PC-9 (cell line): ENCODE measurements at regions not wholly inside any gene's neighbourhood (a gene's known extent, or its start where the extent isn't known, plus 50 kb on each side); places are given as distances from the start of the nearest gene placed in this dataset.

Source experiments
- BruUV-seq: library from RNA; stranded (reverse); fragments of 400-500 nt; replicated peaks from 2 replicates; lab custom pipeline; 2021; lab: Mats Ljungman, UMichigan
- CTCF ChIA-PET: fragments of 300-600 bp; sonication (Branson Sonifier 250); formaldehyde crosslinking; loops from one replicate; lab custom pipeline; 2022; ENCODE audit warnings: antibody characterized with exemption; lab: Charles Lee
- POLR2A ChIA-PET: fragments of 300-600 bp; sonication (Branson Sonifier 250); formaldehyde crosslinking; loops from one replicate; lab custom pipeline; 2022; ENCODE audit warnings: antibody characterized with exemption; ENCODE audit not compliant: unreplicated experiment; lab: Charles Lee
- DNase-seq, 2 experiments: peaks; one replicate each; pipeline versions ENCODE4 v3.0.0 to v3.0.0-alpha.2; 2015 to 2022; ENCODE audit warnings: mixed read lengths in 1 of 2
- H2AFZ ChIP-seq: fragments of 200-600 bp; sonication (generic); 2 replicates; pipeline ENCODE4 v1.8.1; 2017; ENCODE audit warnings: antibody characterized with exemption
- H3F3A ChIP-seq: fragments of 200-600 bp; sonication (generic); 2 replicates; pipeline ENCODE4 v1.8.1; 2017; ENCODE audit warnings: antibody characterized with exemption, mild to moderate bottlenecking, low read depth; ENCODE audit not compliant: insufficient read depth
- H3K27ac ChIP-seq: fragments of 200-600 bp; sonication (generic); 2 replicates; pipeline ENCODE4 v1.6.1; 2016; ENCODE audit warnings: mixed run types
- H3K27me3 ChIP-seq: fragments of 200-600 bp; sonication (generic); 2 replicates; pipeline ENCODE4 v1.6.1; 2016; ENCODE audit warnings: low read depth, mixed run types; ENCODE audit not compliant: insufficient read depth
- H3K36me3 ChIP-seq: fragments of 200-600 bp; sonication (generic); 2 replicates; pipeline ENCODE4 v1.6.1; 2016; ENCODE audit warnings: low read depth, mixed run types
- H3K4me1 ChIP-seq: fragments of 200-600 bp; sonication (generic); replicated peaks from 2 replicates; pipeline ENCODE4 v1.6.1; 2016; ENCODE audit warnings: mixed run types; ENCODE audit not compliant: insufficient read depth
- H3K4me2 ChIP-seq: fragments of 200-600 bp; sonication (generic); 2 replicates; pipeline ENCODE4 v1.6.1; 2017; ENCODE audit warnings: mixed run types
- H3K4me3 ChIP-seq: fragments of 200-600 bp; sonication (generic); 2 replicates; pipeline ENCODE4 v1.6.1; 2016; ENCODE audit warnings: mixed run types
- H3K79me2 ChIP-seq: fragments of 200-600 bp; sonication (generic); 2 replicates; pipeline ENCODE4 v1.6.1; 2017; ENCODE audit warnings: low read depth, mixed run types
- H3K9me2 ChIP-seq: fragments of 200-600 bp; sonication (generic); 2 replicates; pipeline ENCODE4 v1.8.1; 2017; ENCODE audit warnings: mild to moderate bottlenecking; ENCODE audit not compliant: insufficient read depth
- H3K9me3 ChIP-seq: fragments of 200-600 bp; sonication (generic); 2 replicates; pipeline ENCODE4 v1.8.1; 2016; ENCODE audit warnings: low read depth; ENCODE audit not compliant: insufficient read depth
- H4K20me1 ChIP-seq: fragments of 200-600 bp; sonication (generic); 2 replicates; pipeline ENCODE4 v1.8.1; 2017; ENCODE audit not compliant: insufficient read depth
- EZH2 ChIP-seq: fragments of 200-600 bp; sonication (generic); IDR thresholded peaks from 2 replicates; pipeline ENCODE4 v1.8.0; 2017; ENCODE audit warnings: antibody characterized with exemption, low read depth
- intact Hi-C: fragments of 100-400 bp; cut with micrococcal nuclease; formaldehyde crosslinking; loops from one replicate; pipeline ENCODE4 v1.10.0; 2022; ENCODE audit not compliant: unreplicated experiment
- TF ChIP-seq, protein P1 (sequence below): fragments of 200-600 bp; sonication (generic); conservative IDR thresholded peaks from 2 replicates; pipeline ENCODE4 v1.6.1; 2017; ENCODE audit warnings: mixed run types, antibody characterized with exemption, mild to moderate bottlenecking, moderate library complexity

DNA sequence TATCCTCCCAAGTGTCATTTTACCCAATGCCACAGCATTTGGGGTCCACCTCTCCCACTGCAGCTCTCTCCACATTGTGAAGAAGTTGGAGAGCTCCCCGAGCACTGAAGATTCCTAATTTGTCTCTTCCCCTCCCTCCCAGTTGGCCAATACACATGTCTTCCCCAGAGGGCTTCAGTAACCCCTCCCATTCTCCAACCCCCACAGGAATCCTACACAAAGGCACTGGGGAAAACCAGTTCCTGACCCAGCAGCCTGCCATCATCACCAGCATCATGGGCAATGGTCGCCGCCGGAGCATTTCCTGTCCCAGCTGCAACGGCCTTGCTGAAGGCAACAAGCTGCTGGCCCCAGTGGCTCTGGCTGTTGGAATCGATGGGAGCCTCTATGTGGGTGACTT, 87.3 kb upstream of the WWC1 start:
- ChIA-PET POLR2A (no interaction called here), CTCF (no interaction called here)
- intact Hi-C loops, result no loop called here
- Histone ChIP-seq H3K9me3 (no peaks in the 10 kb centered on the region), H2AFZ (no peak overlapping the region), H4K20me1 (no peaks in the 10 kb centered on the region), H3K27ac (no peak overlapping the region), H3F3A (no peaks in the 10 kb centered on the region), H3K4me3 (no peak overlapping the region), H3K4me2 (no peak overlapping the region), H3K36me3 (no peaks in the 10 kb centered on the region), H3K9me2 (no peaks in the 10 kb centered on the region), H3K4me1 (no peaks in the 10 kb centered on the region), H3K79me2 (no peaks in the 10 kb centered on the region), H3K27me3 (peaks cover 84% of the 10 kb centered on the region)
- TF ChIP-seq, protein P1, sequence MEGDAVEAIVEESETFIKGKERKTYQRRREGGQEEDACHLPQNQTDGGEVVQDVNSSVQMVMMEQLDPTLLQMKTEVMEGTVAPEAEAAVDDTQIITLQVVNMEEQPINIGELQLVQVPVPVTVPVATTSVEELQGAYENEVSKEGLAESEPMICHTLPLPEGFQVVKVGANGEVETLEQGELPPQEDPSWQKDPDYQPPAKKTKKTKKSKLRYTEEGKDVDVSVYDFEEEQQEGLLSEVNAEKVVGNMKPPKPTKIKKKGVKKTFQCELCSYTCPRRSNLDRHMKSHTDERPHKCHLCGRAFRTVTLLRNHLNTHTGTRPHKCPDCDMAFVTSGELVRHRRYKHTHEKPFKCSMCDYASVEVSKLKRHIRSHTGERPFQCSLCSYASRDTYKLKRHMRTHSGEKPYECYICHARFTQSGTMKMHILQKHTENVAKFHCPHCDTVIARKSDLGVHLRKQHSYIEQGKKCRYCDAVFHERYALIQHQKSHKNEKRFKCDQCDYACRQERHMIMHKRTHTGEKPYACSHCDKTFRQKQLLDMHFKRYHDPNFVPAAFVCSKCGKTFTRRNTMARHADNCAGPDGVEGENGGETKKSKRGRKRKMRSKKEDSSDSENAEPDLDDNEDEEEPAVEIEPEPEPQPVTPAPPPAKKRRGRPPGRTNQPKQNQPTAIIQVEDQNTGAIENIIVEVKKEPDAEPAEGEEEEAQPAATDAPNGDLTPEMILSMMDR, result no peak
- no peak for TF ChIP-seq EZH2
- no TSS peak for BruUV-seq
- DNase-seq, result no peak

DNA sequence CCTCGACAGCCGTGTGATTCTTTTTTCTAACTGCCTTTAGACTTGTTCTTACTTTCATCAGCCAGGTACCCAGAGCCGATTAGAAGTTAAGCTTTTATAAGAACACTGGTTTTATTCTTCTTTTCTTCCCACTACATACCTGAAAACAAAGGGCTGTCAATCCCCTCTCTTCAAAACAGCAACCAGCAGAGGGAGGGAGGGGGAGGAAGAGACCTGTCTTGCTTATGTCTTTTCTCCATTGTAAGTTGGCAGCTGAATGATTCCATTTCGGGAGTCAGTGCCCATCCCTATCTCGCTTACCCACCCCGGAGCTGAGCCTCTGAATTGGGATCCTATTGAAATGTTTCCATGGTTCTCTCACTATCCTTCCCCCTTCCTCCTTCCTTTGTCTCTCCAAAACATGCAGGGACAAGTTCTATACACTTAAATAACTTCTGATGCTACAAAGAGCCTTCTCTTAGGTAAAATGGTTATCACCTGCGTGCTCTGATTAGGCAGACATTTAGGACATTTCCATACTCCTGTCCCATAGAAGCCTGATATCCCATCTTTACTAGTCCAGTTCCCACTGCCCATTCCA, 83.9 kb upstream of the WWC1 start:
- Histone ChIP-seq H3K79me2 (no peaks in the 10 kb centered on the region), H3K9me3 (no peaks in the 10 kb centered on the region), H3K4me2 (no peak overlapping the region), H3K27me3 (peaks cover 86% of the 10 kb centered on the region), H3K4me1 (no peaks in the 10 kb centered on the region), H3K36me3 (no peaks in the 10 kb centered on the region), H3F3A (no peaks in the 10 kb centered on the region), H3K27ac (no peak overlapping the region), H4K20me1 (no peaks in the 10 kb centered on the region; the same call in 1 of the 2 replicates), H3K9me2 (no peaks in the 10 kb centered on the region), H3K4me3 (no peak overlapping the region), H2AFZ (no peak overlapping the region)
- intact Hi-C loops, result no loop called here
- ChIA-PET POLR2A (no interaction called here), CTCF (interaction anchor here (0.5 kb wide), 1 partner anchor 415 kb away, joined by 3 read pairs; no protein-coding TSS in a partner anchor)
- TF ChIP-seq EZH2, result no peak
- TF ChIP-seq, protein P1, result no peak
- no TSS peak for BruUV-seq
- no peak for DNase-seq

DNA sequence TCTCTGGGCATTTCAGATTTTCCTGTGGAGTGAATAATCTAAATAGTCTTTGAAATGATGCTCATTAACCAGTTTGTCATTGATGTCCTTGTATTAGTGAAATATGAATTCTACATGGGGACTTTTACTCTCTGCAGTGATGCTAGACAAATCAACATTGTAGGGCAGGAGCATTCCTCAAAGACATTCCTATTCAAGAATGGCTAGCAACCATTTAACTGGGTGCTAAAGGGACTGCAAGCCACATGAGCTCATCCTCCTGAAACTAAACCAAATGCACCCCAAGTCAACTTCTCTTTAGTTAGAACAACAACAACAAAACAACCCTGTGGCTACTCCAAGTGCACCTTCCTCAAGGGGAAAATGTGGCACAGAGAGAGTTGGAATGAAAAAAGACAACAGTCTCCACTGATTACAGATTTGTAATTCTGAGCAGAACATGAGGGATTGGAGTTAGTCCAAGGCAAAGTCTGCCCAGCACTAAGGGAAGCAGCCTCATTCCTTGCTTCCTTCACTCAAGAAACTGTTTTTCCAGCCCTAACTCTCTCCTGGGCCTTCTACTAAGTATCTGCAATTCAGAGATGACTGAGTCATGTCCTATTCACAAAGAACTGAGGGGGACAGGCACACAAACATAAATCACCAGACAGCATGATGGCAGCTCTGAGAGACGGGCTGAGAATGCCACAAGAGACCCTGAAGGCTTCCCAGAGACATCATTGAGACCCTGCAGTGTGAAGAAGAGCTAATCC, 82.0 kb upstream of the WWC1 start:
- H3K4me1 ChIP-seq, result no peaks in the 10 kb centered on the region
- no peaks in the 10 kb centered on the region for H3K36me3 ChIP-seq
- no peaks in the 10 kb centered on the region for H3K79me2 ChIP-seq
- no peaks in the 10 kb centered on the region; the same call in 1 of the 2 replicates for H4K20me1 ChIP-seq
- H3K9me3 ChIP-seq, result no peaks in the 10 kb centered on the region
- no peak overlapping the region for H3K4me2 ChIP-seq
- CTCF ChIA-PET, result no interaction called here
- no peak overlapping the region for H3K4me3 ChIP-seq
- H2AFZ ChIP-seq, result no peak overlapping the region
- H3K9me2 ChIP-seq, result no peaks in the 10 kb centered on the region
- H3F3A ChIP-seq, result no peaks in the 10 kb centered on the region
- POLR2A ChIA-PET, result no interaction called here
- no TSS peak for BruUV-seq
- no peak for DNase-seq
- H3K27me3 ChIP-seq, result peaks cover 95% of the 10 kb centered on the region
- intact Hi-C loops, result no loop called here
- no peak overlapping the region for H3K27ac ChIP-seq
- TF ChIP-seq, protein P1, result no peak
- TF ChIP-seq EZH2, result no peak
